H1 (cell line): ENCODE measurements at regions not wholly inside any gene's neighbourhood (a gene's known extent, or its start where the extent isn't known, plus 50 kb on each side); places are given as distances from the start of the nearest gene placed in this dataset.

Experiments used
- CTCF ChIA-PET: fragments of 300-600 bp; sonication (Branson Sonifier 250); formaldehyde crosslinking; loops from one replicate; lab custom pipeline; 2021; ENCODE audit not compliant: partially characterized antibody; lab: Charles Lee
- POLR2A ChIA-PET: fragments of 300-600 bp; sonication (Branson Sonifier 250); formaldehyde crosslinking; loops from one replicate; lab custom pipeline; 2021; ENCODE audit warnings: inconsistent platforms; ENCODE audit not compliant: partially characterized antibody; lab: Charles Lee
- DNase-seq, 2 experiments: peaks; one replicate each; pipeline versions ENCODE4 v3.0.0 to v3.0.0-alpha.2; 2010 to 2022; ENCODE audit warnings: low spot score in 2 of 2, low read depth in 1 of 2, mixed read lengths in 1 of 2
- FAIRE-seq: peaks from 2 replicates; lab custom pipeline; 2011; peaks lifted over from hg19 to GRCh38; lab: Jason Lieb, UNC
- H2AFZ ChIP-seq: 2 replicates; pipeline ENCODE4 v1.8.1; 2012; ENCODE audit warnings: low read length, inconsistent platforms
- H2AK5ac ChIP-seq: 2 replicates; pipeline ENCODE4 v1.6.1; 2013; ENCODE audit warnings: low read depth, low read length
- H2BK120ac ChIP-seq: replicated peaks from 2 replicates; pipeline ENCODE3; 2013; ENCODE audit warnings: low read depth, low read length, inconsistent platforms
- H2BK12ac ChIP-seq: 2 replicates; pipeline ENCODE4 v1.6.1; 2013; ENCODE audit warnings: low read depth, low read length
- H2BK15ac ChIP-seq: 2 replicates; pipeline ENCODE4 v1.6.1; 2013; ENCODE audit warnings: low read length
- H2BK20ac ChIP-seq: 2 replicates; pipeline ENCODE4 v1.6.1; 2013; ENCODE audit warnings: low read length
- H2BK5ac ChIP-seq: 2 replicates; pipeline ENCODE4 v1.6.1; 2013; ENCODE audit warnings: low read depth, low read length
- H3K14ac ChIP-seq: 2 replicates; pipeline ENCODE4 v1.6.1; 2013; ENCODE audit warnings: inconsistent platforms; ENCODE audit not compliant: insufficient read length
- H3K18ac ChIP-seq: 2 replicates; pipeline ENCODE4 v1.6.1; 2013; ENCODE audit warnings: low read length; ENCODE audit errors: extremely low read depth
- H3K23ac ChIP-seq: 2 replicates; pipeline ENCODE4 v1.6.1; 2013; ENCODE audit warnings: inconsistent platforms; ENCODE audit not compliant: insufficient read length
- H3K23me2 ChIP-seq: 2 replicates; pipeline ENCODE4 v1.6.1; 2013; ENCODE audit warnings: low read depth, low read length
- H3K27ac ChIP-seq: 2 replicates; pipeline ENCODE4 v1.6.1; 2011; ENCODE audit warnings: low read depth, low read length, inconsistent platforms
- H3K27me3 ChIP-seq, 4 experiments: replicated peaks in 1 of 4; 1 replicate in 1 of 4; 2 replicates in 3 of 4; pipeline versions ENCODE4 v1.6.1 to v1.8.1; 2011 to 2013; ENCODE audit warnings: low read length in 3 of 4, mild to moderate bottlenecking in 3 of 4, inconsistent platforms in 2 of 4, mixed read lengths in 2 of 4, moderate library complexity in 1 of 4; ENCODE audit not compliant: control insufficient read depth in 3 of 4, insufficient read depth in 3 of 4; ENCODE audit errors: extremely low read depth in 1 of 4
- H3K36me3 ChIP-seq, 4 experiments: 2 replicates each; pipeline versions ENCODE4 v1.6.1 to v1.8.1; 2011 to 2013; ENCODE audit warnings: mild to moderate bottlenecking in 4 of 4, low read length in 3 of 4, moderate library complexity in 2 of 4, control low read depth in 1 of 4, inconsistent platforms in 1 of 4; ENCODE audit not compliant: insufficient read depth in 4 of 4, control insufficient read depth in 2 of 4
- H3K4ac ChIP-seq: replicated peaks from 2 replicates; pipeline ENCODE3; 2013; ENCODE audit warnings: low read length, low read depth, mixed read lengths, inconsistent platforms; ENCODE audit not compliant: insufficient read length
- H3K4me1 ChIP-seq, 4 experiments: replicated peaks in 1 of 4; 1 replicate in 1 of 4; 2 replicates in 3 of 4; pipeline versions ENCODE4 v1.6.1 to v1.8.1; 2011 to 2013; ENCODE audit warnings: low read length in 3 of 4, inconsistent platforms in 2 of 4, mixed read lengths in 1 of 4; ENCODE audit not compliant: insufficient read depth in 4 of 4, control insufficient read depth in 3 of 4
- H3K4me2 ChIP-seq, 2 experiments: 2 replicates each; pipeline versions ENCODE4 v1.6.1 to v1.8.1; 2011 to 2013; ENCODE audit warnings: low read depth in 2 of 2, low read length in 2 of 2, control low read depth in 1 of 2, inconsistent platforms in 1 of 2, mild to moderate bottlenecking in 1 of 2; ENCODE audit not compliant: insufficient read depth in 1 of 2
- H3K4me3 ChIP-seq, 4 experiments: fragments of 200-600, 300-600 bp in 1 of 4; sonication (generic), shearing (Covaris generic), sonication (Bioruptor Twin) in 1 of 4; 2 replicates each; pipeline versions ENCODE4 v1.5.1 to v1.8.1; 2011 to 2016; ENCODE audit warnings: low read length in 4 of 4, low read depth in 3 of 4, control low read depth in 2 of 4, inconsistent platforms in 2 of 4, mild to moderate bottlenecking in 2 of 4, mixed read lengths in 1 of 4, moderate library complexity in 1 of 4; ENCODE audit not compliant: insufficient read depth in 2 of 4; ENCODE audit errors: extremely low read depth in 1 of 4
- H3K56ac ChIP-seq: replicated peaks from 2 replicates; pipeline ENCODE3; 2013; ENCODE audit warnings: low read depth, mild to moderate bottlenecking, mixed read lengths, low read length, inconsistent platforms; ENCODE audit not compliant: insufficient read length
- H3K79me1 ChIP-seq: 2 replicates; pipeline ENCODE4 v1.6.1; 2013; ENCODE audit warnings: low read depth, low read length, control low read depth
- H3K79me2 ChIP-seq, 2 experiments: 2 replicates each; pipeline versions ENCODE4 v1.6.1 to v1.8.1; 2012 to 2013; ENCODE audit warnings: low read length in 2 of 2, mild to moderate bottlenecking in 2 of 2, inconsistent platforms in 1 of 2; ENCODE audit not compliant: insufficient read depth in 2 of 2, control insufficient read depth in 1 of 2
- H3K9ac ChIP-seq, 4 experiments: replicated peaks in 1 of 4; 1 replicate in 1 of 4; 2 replicates in 3 of 4; pipeline versions ENCODE4 v1.6.1 to v1.8.1; 2011 to 2013; ENCODE audit warnings: low read depth in 3 of 4, low read length in 3 of 4, control low read depth in 2 of 4, mild to moderate bottlenecking in 2 of 4, moderate library complexity in 2 of 4, inconsistent platforms in 1 of 4; ENCODE audit errors: extremely low read depth in 1 of 4
- H3K9me3 ChIP-seq, 2 experiments: 2 replicates each; pipeline versions ENCODE4 v1.6.1 to v1.8.1; 2012 to 2013; ENCODE audit warnings: mild to moderate bottlenecking in 2 of 2, moderate library complexity in 2 of 2, control low read depth in 1 of 2, inconsistent platforms in 1 of 2, low read depth in 1 of 2, low read length in 1 of 2, mixed read lengths in 1 of 2; ENCODE audit not compliant: insufficient read depth in 2 of 2
- H4K20me1 ChIP-seq, 2 experiments: replicated peaks in 1 of 2; 2 replicates each; pipeline versions ENCODE3 to v1.8.1; 2011 to 2013; ENCODE audit warnings: inconsistent platforms in 2 of 2, low read length in 2 of 2, mild to moderate bottlenecking in 1 of 2; ENCODE audit not compliant: insufficient read depth in 2 of 2, control insufficient read depth in 1 of 2
- H4K5ac ChIP-seq: 2 replicates; pipeline ENCODE4 v1.6.1; 2013; ENCODE audit warnings: low read length, low read depth, mixed read lengths, inconsistent platforms; ENCODE audit not compliant: insufficient read length
- H4K8ac ChIP-seq: 2 replicates; pipeline ENCODE4 v1.8.0; 2013; ENCODE audit warnings: mild to moderate bottlenecking, moderate library complexity, low read length, inconsistent platforms; ENCODE audit not compliant: insufficient read depth; ENCODE audit errors: extremely low read depth
- H4K91ac ChIP-seq: replicated peaks from 2 replicates; pipeline ENCODE3; 2013; ENCODE audit warnings: low read length, mixed read lengths, inconsistent platforms; ENCODE audit not compliant: insufficient read length
- BACH1 ChIP-seq: IDR thresholded peaks from 2 replicates; pipeline ENCODE4 v1.6.1; 2012; ENCODE audit warnings: low read length, improper control_type of control experiment
- BRCA1 ChIP-seq: IDR thresholded peaks from 2 replicates; pipeline ENCODE4 v1.6.1; 2012; ENCODE audit warnings: low read depth, low read length, improper control_type of control experiment
- CBX8 ChIP-seq: fragments of 300-800, 300-1000 bp; sonication (generic); IDR thresholded peaks from 2 replicates; pipeline ENCODE4 v1.7.1; 2016; ENCODE audit warnings: low read depth, low read length, borderline replicate concordance
- EZH2 ChIP-seq: fragments of 200-600 bp; sonication (generic); IDR thresholded peaks from 2 replicates; pipeline ENCODE4 v1.7.1; 2012; ENCODE audit warnings: low read depth, mild to moderate bottlenecking, moderate library complexity, low read length, inconsistent platforms; ENCODE audit not compliant: severe bottlenecking
- HDAC6 ChIP-seq: IDR thresholded peaks from one replicate; pipeline ENCODE4 v1.7.1; 2012; ENCODE audit warnings: low read depth, mild to moderate bottlenecking, inconsistent platforms, low read length, moderate library complexity
- JUND ChIP-seq: IDR thresholded peaks from 2 replicates; pipeline ENCODE4 v1.6.1; 2011; ENCODE audit warnings: mild to moderate bottlenecking, improper control_type of control experiment, low read length
- KDM5A ChIP-seq: fragments of 200-600 bp; IDR thresholded peaks from 2 replicates; pipeline ENCODE4 v1.7.1; 2012; ENCODE audit warnings: mild to moderate bottlenecking, low read length, inconsistent platforms, mixed read lengths
- NRF1 ChIP-seq: IDR thresholded peaks from 2 replicates; pipeline ENCODE4 v1.6.1; 2011; ENCODE audit warnings: mild to moderate bottlenecking, low read depth, low read length, improper control_type of control experiment
- POLR2A ChIP-seq, 2 experiments: IDR thresholded peaks; 1 replicate in 1 of 2; 2 replicates in 1 of 2; pipeline ENCODE4 v1.6.1; 2011; ENCODE audit warnings: low read depth in 2 of 2, low read length in 2 of 2, mild to moderate bottlenecking in 2 of 2; ENCODE audit errors: control extremely low read depth in 1 of 2
- POLR2AphosphoS5 ChIP-seq: IDR thresholded peaks from 2 replicates; pipeline ENCODE4 v1.6.1; 2011; ENCODE audit warnings: low read depth, low read length
- RBBP5 ChIP-seq: IDR thresholded peaks from 2 replicates; pipeline ENCODE4 v1.7.1; 2012; ENCODE audit warnings: low read depth, mild to moderate bottlenecking, inconsistent platforms, low read length, moderate library complexity, borderline replicate concordance
- SIN3A ChIP-seq, 2 experiments: IDR thresholded peaks in 1 of 2; conservative IDR thresholded peaks in 1 of 2; 2 replicates each; pipeline ENCODE4 v1.6.1; 2011 to 2012; ENCODE audit warnings: low read length in 2 of 2, improper control_type of control experiment in 1 of 2, low read depth in 1 of 2, mild to moderate bottlenecking in 1 of 2
- SP2 ChIP-seq: IDR thresholded peaks from 2 replicates; pipeline ENCODE4 v1.6.1; 2012; ENCODE audit warnings: mild to moderate bottlenecking, low read length, inconsistent platforms
- TAF7 ChIP-seq: optimal IDR thresholded peaks from 2 replicates; pipeline ENCODE3; 2011; ENCODE audit warnings: low read depth, mild to moderate bottlenecking, inconsistent platforms, low read length, moderate library complexity, borderline replicate concordance
- YY1 ChIP-seq: IDR thresholded peaks from 2 replicates; pipeline ENCODE4 v1.6.1; 2011; ENCODE audit warnings: low read depth, mild to moderate bottlenecking, low read length
- ZNF274 ChIP-seq: IDR thresholded peaks from 2 replicates; pipeline ENCODE4 v1.7.0; 2012; ENCODE audit warnings: low read length, borderline replicate concordance; ENCODE audit errors: extremely low read depth
- WGBS, 2 experiments: shearing (Covaris generic) in 1 of 2; methylation state at CpG; one replicate each; pipeline versions ENCODE4 v1.1.6 to v1.1.7; 2013 to 2015; ENCODE audit warnings: low lambda C conversion rate in 2 of 2, mixed read lengths in 2 of 2, inconsistent platforms in 1 of 2, low coverage in 1 of 2, missing lambda C conversion rate in 1 of 2; ENCODE audit not compliant: insufficient replicate concordance in 2 of 2, insufficient coverage in 1 of 2, insufficient read length in 1 of 2; ENCODE audit errors: extremely low coverage in 1 of 2, missing lambda C conversion rate in 1 of 2; 5-methylcytosine and 5-hydroxymethylcytosine counted together

DNA sequence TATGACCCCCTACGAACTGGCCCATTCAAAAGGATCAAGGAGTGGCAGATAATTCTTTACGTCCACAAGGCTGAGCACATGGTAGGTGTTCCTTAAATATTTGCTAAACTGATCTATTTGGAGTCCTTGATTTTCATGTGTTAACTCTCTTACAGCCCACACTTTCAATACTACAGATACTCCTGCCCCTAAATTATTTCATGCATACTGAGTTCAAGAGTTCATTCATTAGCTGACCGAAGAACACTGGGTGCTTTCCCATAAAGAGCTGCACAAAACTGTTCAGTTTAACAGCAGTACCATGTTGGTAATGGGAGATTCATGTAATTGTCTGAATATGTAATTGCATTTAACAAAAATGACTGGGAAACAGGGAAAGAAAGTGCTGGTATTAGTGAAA is 170.5 kb upstream of the ADO start:
- no peaks in the 10 kb centered on the region for H3K4me1 ChIP-seq
- no peak overlapping the region for H3K14ac ChIP-seq
- no peak for DNase-seq
- no peak for FAIRE-seq
- no peak overlapping the region for H3K4ac ChIP-seq
- no peak overlapping the region for H3K56ac ChIP-seq
- no peak overlapping the region for H4K8ac ChIP-seq
- no peak overlapping the region for H4K5ac ChIP-seq
- no peaks in the 10 kb centered on the region for H3K23me2 ChIP-seq
- H2BK15ac ChIP-seq = no peak overlapping the region
- H3K27ac ChIP-seq = no peak overlapping the region
- no peaks in the 10 kb centered on the region for H3K79me2 ChIP-seq
- POLR2A ChIA-PET = no interaction called here
- H3K79me1 ChIP-seq = no peaks in the 10 kb centered on the region
- H3K36me3 ChIP-seq = no peaks in the 10 kb centered on the region
- H3K4me3 ChIP-seq = no peak overlapping the region
- CTCF ChIA-PET = interaction anchor here (1.1 kb wide), 1 partner anchor 21 kb away, joined by 4 read pairs; no protein-coding TSS in a partner anchor
- no peaks in the 10 kb centered on the region for H4K20me1 ChIP-seq
- H3K9me3 ChIP-seq = no peaks in the 10 kb centered on the region
- H3K27me3 ChIP-seq = no peaks in the 10 kb centered on the region
- no peak overlapping the region for H3K23ac ChIP-seq
- no peak overlapping the region for H4K91ac ChIP-seq
- H2AFZ ChIP-seq = no peak overlapping the region
- no peak overlapping the region for H2BK12ac ChIP-seq
- H2AK5ac ChIP-seq = no peak overlapping the region
- no peak overlapping the region for H3K4me2 ChIP-seq
- H2BK120ac ChIP-seq = no peak overlapping the region
- no peak overlapping the region for H2BK20ac ChIP-seq
- no peak overlapping the region for H3K9ac ChIP-seq
- 92% methylated on average over 3 of the region's 3 CpGs; no CpG with 5 or more reads in 1 of the 2 experiments for WGBS, 2 experiments
- no peak overlapping the region for H2BK5ac ChIP-seq
- H3K18ac ChIP-seq = no peak overlapping the region
- TF ChIP-seq YY1 (no peak), SP2 (no peak), BRCA1 (no peak), HDAC6 (no peak), BACH1 (no peak), NRF1 (no peak), RBBP5 (no peak), EZH2 (no peak), POLR2A (IDR thresholded peaks at IDR 0.05; ENCODE audit: control extremely low read depth in 1 of 2, low read depth in 2 of 2, low read length in 2 of 2) (no peak), JUND (no peak), POLR2AphosphoS5 (no peak), SIN3A (conservative IDR thresholded peaks at IDR 0.05 in 1 of 2, IDR thresholded peaks at IDR 0.05 in 1 of 2; ENCODE audit: low read depth in 1 of 2, low read length in 2 of 2) (no peak), CBX8 (no peak), ZNF274 (no peak), KDM5A (no peak), TAF7 (no peak)
